Natural killer cell (primary cell): ENCODE measurements at regions not wholly inside any gene's neighbourhood (a gene's known extent, or its start where the extent isn't known, plus 50 kb on each side); places are given as distances from the start of the nearest gene placed in this dataset.

Experiments used
- ATAC-seq, 3 donors: fragments of 150-1000 bp in 2 of 3; fragments of 200-7000 bp in 1 of 3; cut with Tn5 transposase; 1 replicate in 1 of 3; 2 replicates in 2 of 3; pipeline ENCODE4 v1.10.0; 2021; ENCODE audit warnings: mild to moderate bottlenecking in 2 of 3, moderate library complexity in 2 of 3
- DNase-seq, 2 donors: peaks; one replicate each; pipeline versions ENCODE4 v3.0.0 to v3.0.0-alpha.2; 2013 to 2021; ENCODE audit warnings: mixed read lengths in 1 of 2
- H3K27ac ChIP-seq: one replicate; pipeline ENCODE4 v1.5.1; 2013; ENCODE audit warnings: mild to moderate bottlenecking, low read length
- H3K27me3 ChIP-seq: one replicate; pipeline ENCODE4 v1.6.1; 2013; ENCODE audit warnings: low read length; ENCODE audit not compliant: control insufficient read depth, insufficient read depth
- H3K36me3 ChIP-seq: one replicate; pipeline ENCODE4 v1.6.1; 2013; ENCODE audit warnings: low read length; ENCODE audit not compliant: control insufficient read depth, insufficient read depth
- H3K4me1 ChIP-seq: one replicate; pipeline ENCODE4 v1.6.1; 2013; ENCODE audit warnings: low read length; ENCODE audit not compliant: control insufficient read depth, insufficient read depth
- H3K4me3 ChIP-seq: one replicate; pipeline ENCODE4 v1.5.1; 2013; ENCODE audit warnings: low read length
- H3K9me3 ChIP-seq: one replicate; pipeline ENCODE4 v1.6.1; 2013; ENCODE audit warnings: low read length; ENCODE audit not compliant: control insufficient read depth, insufficient read depth
- H3K27ac Mint-ChIP-seq, 2 donors: one replicate each; pipeline ENCODE4 v1.8.0; 2022; ENCODE audit warnings: mild to moderate bottlenecking in 2 of 2, mixed read lengths in 2 of 2, moderate library complexity in 1 of 2
- H3K27me3 Mint-ChIP-seq, 2 donors: one replicate each; pipeline ENCODE4 v1.8.0; 2022; ENCODE audit warnings: low read depth in 2 of 2, mixed read lengths in 2 of 2
- H3K36me3 Mint-ChIP-seq: one replicate; pipeline ENCODE4 v1.8.0; 2022; ENCODE audit warnings: mixed read lengths
- H3K4me1 Mint-ChIP-seq, 2 donors: one replicate each; pipeline ENCODE4 v1.8.0; 2022; ENCODE audit warnings: mixed read lengths in 2 of 2
- H3K4me3 Mint-ChIP-seq: one replicate; pipeline ENCODE4 v1.8.0; 2022; ENCODE audit warnings: mild to moderate bottlenecking, moderate library complexity, mixed read lengths
- H3K9me3 Mint-ChIP-seq, 2 donors: one replicate each; pipeline ENCODE4 v1.8.0; 2022; ENCODE audit warnings: mixed read lengths in 2 of 2
- WGBS: methylation state at CpG from one replicate; pipeline ENCODE4 v1.1.7; 2013; ENCODE audit warnings: missing lambda C conversion rate; ENCODE audit not compliant: insufficient coverage; 5-methylcytosine and 5-hydroxymethylcytosine counted together
- intact Hi-C: fragments of 100-400 bp; cut with micrococcal nuclease; formaldehyde crosslinking; loops from one replicate; pipeline ENCODE4 v1.14.2; 2022
- TF ChIP-seq, protein P1 (sequence below): fragments of 200-600 bp; IDR thresholded peaks from one replicate; pipeline ENCODE4 v1.8.0; 2022; ENCODE audit warnings: antibody characterized with exemption

DNA sequence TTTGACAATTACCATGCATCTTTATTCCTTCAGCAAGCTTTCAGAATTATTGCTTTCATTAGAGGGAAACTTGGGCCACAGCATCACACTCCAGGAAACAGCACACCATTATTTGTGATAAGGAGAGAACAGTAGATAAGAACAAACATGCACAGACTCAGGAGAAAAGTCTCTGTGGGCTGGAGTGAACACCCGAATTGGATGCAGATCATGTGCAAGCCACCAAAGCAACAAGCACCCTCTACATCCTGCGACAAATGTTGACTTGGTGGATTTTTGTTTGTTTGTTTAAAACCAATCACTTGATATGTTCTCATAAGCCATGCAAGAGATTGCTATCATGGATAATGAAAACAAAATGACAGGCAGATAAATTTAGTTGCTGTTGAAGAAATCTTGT, 67.7 kb upstream of the ZFP64 start:
- intact Hi-C loops: no loop called here
- TF ChIP-seq, protein P1, sequence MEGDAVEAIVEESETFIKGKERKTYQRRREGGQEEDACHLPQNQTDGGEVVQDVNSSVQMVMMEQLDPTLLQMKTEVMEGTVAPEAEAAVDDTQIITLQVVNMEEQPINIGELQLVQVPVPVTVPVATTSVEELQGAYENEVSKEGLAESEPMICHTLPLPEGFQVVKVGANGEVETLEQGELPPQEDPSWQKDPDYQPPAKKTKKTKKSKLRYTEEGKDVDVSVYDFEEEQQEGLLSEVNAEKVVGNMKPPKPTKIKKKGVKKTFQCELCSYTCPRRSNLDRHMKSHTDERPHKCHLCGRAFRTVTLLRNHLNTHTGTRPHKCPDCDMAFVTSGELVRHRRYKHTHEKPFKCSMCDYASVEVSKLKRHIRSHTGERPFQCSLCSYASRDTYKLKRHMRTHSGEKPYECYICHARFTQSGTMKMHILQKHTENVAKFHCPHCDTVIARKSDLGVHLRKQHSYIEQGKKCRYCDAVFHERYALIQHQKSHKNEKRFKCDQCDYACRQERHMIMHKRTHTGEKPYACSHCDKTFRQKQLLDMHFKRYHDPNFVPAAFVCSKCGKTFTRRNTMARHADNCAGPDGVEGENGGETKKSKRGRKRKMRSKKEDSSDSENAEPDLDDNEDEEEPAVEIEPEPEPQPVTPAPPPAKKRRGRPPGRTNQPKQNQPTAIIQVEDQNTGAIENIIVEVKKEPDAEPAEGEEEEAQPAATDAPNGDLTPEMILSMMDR: no peak
- Mint-ChIP-seq H3K27me3 (peaks cover 20 to 31% of the 10 kb centered on the region in 2 donors), H3K4me3 (no peak overlapping the region), H3K27ac (no peak overlapping the region), H3K4me1 (no peaks in the 10 kb centered on the region), H3K36me3 (no peaks in the 10 kb centered on the region), H3K9me3 (no peaks in the 10 kb centered on the region)
- WGBS: no CpG with 5 or more reads among the region's 2 CpGs
- ATAC-seq (no peak), DNase-seq (no peak)
- Histone ChIP-seq H3K4me1 (no peaks in the 10 kb centered on the region), H3K27me3 (peaks cover 4% of the 10 kb centered on the region), H3K4me3 (no peak overlapping the region), H3K27ac (no peak overlapping the region), H3K9me3 (no peaks in the 10 kb centered on the region), H3K36me3 (no peaks in the 10 kb centered on the region)

DNA sequence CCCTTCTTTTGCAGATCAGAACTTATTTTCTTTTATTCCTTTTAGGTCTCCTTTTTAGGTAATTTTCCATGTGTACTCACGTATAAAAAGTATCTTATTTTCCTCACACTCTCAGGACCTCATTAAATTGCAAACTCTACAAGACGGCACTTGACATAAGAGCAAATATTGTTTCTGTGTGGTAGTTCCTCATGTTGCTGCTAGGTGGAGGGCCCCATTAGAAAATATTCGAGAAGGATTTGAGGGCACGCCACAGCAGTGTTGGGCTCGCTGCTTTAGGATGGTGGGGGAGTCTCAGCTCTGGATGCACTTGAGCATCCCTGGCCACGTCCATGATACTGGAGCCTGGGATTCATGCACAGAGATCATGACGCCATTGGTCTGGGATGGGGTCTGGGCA, 64.9 kb upstream of the ZFP64 start:
- Mint-ChIP-seq H3K27me3 (peaks cover 11 to 21% of the 10 kb centered on the region in 2 donors), H3K9me3 (no peaks in the 10 kb centered on the region), H3K27ac (no peak overlapping the region), H3K4me1 (no peaks in the 10 kb centered on the region), H3K4me3 (no peak overlapping the region), H3K36me3 (no peaks in the 10 kb centered on the region)
- ATAC-seq (no peak), DNase-seq (no peak)
- TF ChIP-seq, protein P1: no peak
- Histone ChIP-seq H3K4me1 (no peaks in the 10 kb centered on the region), H3K4me3 (no peak overlapping the region), H3K36me3 (no peaks in the 10 kb centered on the region), H3K27me3 (no peaks in the 10 kb centered on the region), H3K27ac (no peak overlapping the region), H3K9me3 (peaks cover 2% of the 10 kb centered on the region)
- 93% methylated on average over 6 of the region's 7 CpGs for WGBS
- intact Hi-C loops: no loop called here

- intact Hi-C loops: no loop called here
- no peaks in the 10 kb centered on the region for H3K36me3 ChIP-seq
- TF ChIP-seq, protein P1: no peak
- 91% methylated on average over 5 of the region's 5 CpGs for WGBS
- Mint-ChIP-seq H3K27me3 (peaks cover 6 to 17% of the 10 kb centered on the region in 2 donors), H3K36me3 (no peaks in the 10 kb centered on the region), H3K27ac (no peak overlapping the region), H3K9me3 (no peaks in the 10 kb centered on the region), H3K4me3 (no peak overlapping the region), H3K4me1 (no peaks in the 10 kb centered on the region)
- no peaks in the 10 kb centered on the region for H3K27me3 ChIP-seq
- H3K9me3 ChIP-seq: peaks cover 2% of the 10 kb centered on the region
- H3K4me3 ChIP-seq: no peak overlapping the region
- no peak for ATAC-seq
- no peak overlapping the region for H3K27ac ChIP-seq
- no peak for DNase-seq
- H3K4me1 ChIP-seq: no peaks in the 10 kb centered on the region
These were observed 61.1 kb upstream of the ZFP64 start for GRCh38 chr20:52252664-52253063.

DNA sequence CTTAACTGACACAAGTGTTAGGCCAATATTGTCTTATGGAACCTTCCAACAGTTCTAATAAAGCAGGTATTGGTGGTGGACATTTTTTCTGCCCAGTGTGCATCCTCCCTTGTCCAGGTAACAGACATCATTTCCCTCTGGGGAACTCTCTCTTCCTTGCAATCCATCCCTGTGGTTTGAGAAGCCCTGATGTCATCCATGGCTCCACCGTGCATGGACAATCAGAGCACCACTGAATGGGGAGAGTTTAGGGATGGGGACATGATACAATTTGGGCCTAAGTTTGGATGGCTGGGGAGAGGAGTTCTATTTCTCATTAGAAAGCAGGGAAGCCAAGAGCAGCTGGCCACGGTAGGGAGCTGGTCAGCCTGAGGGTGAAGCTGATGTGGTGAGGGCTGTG, 60.2 kb upstream of the ZFP64 start:
- H3K27me3 ChIP-seq: no peaks in the 10 kb centered on the region
- H3K4me1 ChIP-seq: no peaks in the 10 kb centered on the region
- Mint-ChIP-seq H3K4me3 (no peak overlapping the region), H3K9me3 (no peaks in the 10 kb centered on the region), H3K27ac (no peak overlapping the region), H3K27me3 (peaks cover 6 to 17% of the 10 kb centered on the region in 2 donors), H3K36me3 (no peaks in the 10 kb centered on the region), H3K4me1 (no peaks in the 10 kb centered on the region)
- ATAC-seq (no peak), DNase-seq (no peak)
- H3K36me3 ChIP-seq: no peaks in the 10 kb centered on the region
- TF ChIP-seq, protein P1: no peak
- intact Hi-C loops: no loop called here
- WGBS: 92% methylated on average over 2 of the region's 2 CpGs
- peaks cover 2% of the 10 kb centered on the region for H3K9me3 ChIP-seq
- H3K4me3 ChIP-seq: no peak overlapping the region
- no peak overlapping the region for H3K27ac ChIP-seq
